ENCODE measurements at regions not wholly inside any gene's neighbourhood (a gene's known extent, or its start where the extent isn't known, plus 50 kb on each side); places are given as distances from the start of the nearest gene placed in this dataset.

DNA sequence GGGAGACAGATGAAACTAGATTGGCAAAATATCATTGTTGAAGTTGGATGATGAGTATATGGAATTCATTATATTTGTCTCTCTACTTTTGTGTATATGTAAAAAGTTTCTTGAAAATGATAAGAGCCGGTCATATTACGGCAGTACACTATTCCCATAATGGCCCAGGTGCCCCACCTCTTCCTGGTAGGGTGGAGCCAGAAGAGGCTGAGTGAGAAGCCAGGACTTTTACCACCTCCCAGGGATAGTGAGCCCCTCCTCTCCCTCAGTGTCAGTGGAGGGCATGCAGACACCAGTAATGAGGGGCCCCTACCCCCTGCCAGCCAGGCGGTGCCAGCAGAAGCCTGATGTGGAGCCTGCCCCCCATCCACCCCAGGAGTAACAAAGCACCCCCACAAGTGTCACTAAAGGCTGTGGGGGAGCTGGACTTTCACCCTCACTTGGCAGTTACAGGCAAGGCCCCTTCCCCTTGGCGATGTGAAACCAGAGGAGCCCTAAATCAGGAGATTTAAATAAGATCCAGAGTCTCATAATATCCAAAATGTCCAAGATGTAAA, 198.9 kb upstream of the RBBP8 start:
- Histone ChIP-seq H3K9me2 (ENCODE audit: insufficient read depth) (no peaks in the 10 kb centered on the region), H4K20me1 (ENCODE audit: insufficient read depth) (no peaks in the 10 kb centered on the region), H3K4me3 (replicated peaks in 1 of 2; ENCODE audit: low read depth in 1 of 2, low read length in 2 of 2) (no peak overlapping the region), H3K4me2 (ENCODE audit: low read length) (no peak overlapping the region), H3K9me3 (ENCODE audit: control insufficient read depth in 1 of 2, insufficient read depth in 1 of 2, low read depth in 1 of 2, low read length in 2 of 2) (no peaks in the 10 kb centered on the region), H2AFZ (ENCODE audit: low read depth, low read length, poor library complexity, severe bottlenecking) (no peak overlapping the region), H3K9ac (ENCODE audit: low read length) (no peak overlapping the region), H3K36me3 (ENCODE audit: control insufficient read depth in 1 of 2, insufficient read depth in 2 of 2, low read length in 2 of 2) (no peaks in the 10 kb centered on the region), H3K27me3 (ENCODE audit: insufficient read depth, low read length) (peaks cover 7% of the 10 kb centered on the region; the same call in 1 of the 2 replicates), H3K27ac (ENCODE audit: low read depth, low read length) (no peak overlapping the region), H3K79me2 (ENCODE audit: insufficient read depth, low read length) (no peaks in the 10 kb centered on the region), H3K4me1 (ENCODE audit: control insufficient read depth in 1 of 2, insufficient read depth in 2 of 2, low read length in 2 of 2) (no peaks in the 10 kb centered on the region)
- ChIA-PET RAD21 (ENCODE audit: low non-redundant PET in 1 of 2, low total read pairs in 2 of 2, uncharacterized antibody in 2 of 2, unreplicated experiment in 2 of 2) (no interaction called here), POLR2A (no interaction called here), CTCF (no interaction called here)
- intact Hi-C loops (cut with micrococcal nuclease), result no loop called here
- ATAC-seq (no peak), DNase-seq (ENCODE audit: low read depth, low spot score) (no peak)
- BruUV-seq (replicated peaks), result no TSS peak
- TF ChIP-seq, protein P1, sequence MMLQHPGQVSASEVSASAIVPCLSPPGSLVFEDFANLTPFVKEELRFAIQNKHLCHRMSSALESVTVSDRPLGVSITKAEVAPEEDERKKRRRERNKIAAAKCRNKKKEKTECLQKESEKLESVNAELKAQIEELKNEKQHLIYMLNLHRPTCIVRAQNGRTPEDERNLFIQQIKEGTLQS (IDR thresholded peaks at IDR 0.05), result no peak
- TF ChIP-seq JUND (IDR thresholded peaks at IDR 0.05) (no peak), EGR1 (IDR thresholded peaks at IDR 0.05; ENCODE audit: low read depth) (no peak), SP1 (IDR thresholded peaks at IDR 0.05; ENCODE audit: low read depth) (no peak), EZH2phosphoT487 (IDR thresholded peaks at IDR 0.05; ENCODE audit: borderline replicate concordance) (no peak), SRF (IDR thresholded peaks at IDR 0.05; ENCODE audit: low read depth) (no peak), ZNF274 (IDR thresholded peaks at IDR 0.05; ENCODE audit: low read depth, low read length) (no peak), EZH2 (IDR thresholded peaks at IDR 0.05) (no peak), POLR2A (IDR thresholded peaks at IDR 0.05; ENCODE audit: borderline replicate concordance, extremely low read depth, insufficient read depth, insufficient read length) (no peak), ZFX (IDR thresholded peaks at IDR 0.05) (no peak), SIN3A (IDR thresholded peaks at IDR 0.05; ENCODE audit: low read depth) (no peak), ELF1 (IDR thresholded peaks at IDR 0.05; ENCODE audit: borderline replicate concordance, low read depth) (no peak), TCF7L2 (IDR thresholded peaks at IDR 0.05; ENCODE audit: borderline replicate concordance, extremely low read depth, insufficient read depth, insufficient read length) (no peak), FOSL1 (IDR thresholded peaks at IDR 0.05; ENCODE audit: low read depth) (no peak)
- TF ChIP-seq, protein P2, sequence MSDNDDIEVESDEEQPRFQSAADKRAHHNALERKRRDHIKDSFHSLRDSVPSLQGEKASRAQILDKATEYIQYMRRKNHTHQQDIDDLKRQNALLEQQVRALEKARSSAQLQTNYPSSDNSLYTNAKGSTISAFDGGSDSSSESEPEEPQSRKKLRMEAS (IDR thresholded peaks at IDR 0.05), result no peak
- TF ChIP-seq, protein P3, sequence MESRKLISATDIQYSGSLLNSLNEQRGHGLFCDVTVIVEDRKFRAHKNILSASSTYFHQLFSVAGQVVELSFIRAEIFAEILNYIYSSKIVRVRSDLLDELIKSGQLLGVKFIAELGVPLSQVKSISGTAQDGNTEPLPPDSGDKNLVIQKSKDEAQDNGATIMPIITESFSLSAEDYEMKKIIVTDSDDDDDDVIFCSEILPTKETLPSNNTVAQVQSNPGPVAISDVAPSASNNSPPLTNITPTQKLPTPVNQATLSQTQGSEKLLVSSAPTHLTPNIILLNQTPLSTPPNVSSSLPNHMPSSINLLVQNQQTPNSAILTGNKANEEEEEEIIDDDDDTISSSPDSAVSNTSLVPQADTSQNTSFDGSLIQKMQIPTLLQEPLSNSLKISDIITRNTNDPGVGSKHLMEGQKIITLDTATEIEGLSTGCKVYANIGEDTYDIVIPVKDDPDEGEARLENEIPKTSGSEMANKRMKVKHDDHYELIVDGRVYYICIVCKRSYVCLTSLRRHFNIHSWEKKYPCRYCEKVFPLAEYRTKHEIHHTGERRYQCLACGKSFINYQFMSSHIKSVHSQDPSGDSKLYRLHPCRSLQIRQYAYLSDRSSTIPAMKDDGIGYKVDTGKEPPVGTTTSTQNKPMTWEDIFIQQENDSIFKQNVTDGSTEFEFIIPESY (IDR thresholded peaks at IDR 0.05; ENCODE audit: extremely low read depth, insufficient replicate concordance, low read length), result no peak
- TF ChIP-seq, protein P4, sequence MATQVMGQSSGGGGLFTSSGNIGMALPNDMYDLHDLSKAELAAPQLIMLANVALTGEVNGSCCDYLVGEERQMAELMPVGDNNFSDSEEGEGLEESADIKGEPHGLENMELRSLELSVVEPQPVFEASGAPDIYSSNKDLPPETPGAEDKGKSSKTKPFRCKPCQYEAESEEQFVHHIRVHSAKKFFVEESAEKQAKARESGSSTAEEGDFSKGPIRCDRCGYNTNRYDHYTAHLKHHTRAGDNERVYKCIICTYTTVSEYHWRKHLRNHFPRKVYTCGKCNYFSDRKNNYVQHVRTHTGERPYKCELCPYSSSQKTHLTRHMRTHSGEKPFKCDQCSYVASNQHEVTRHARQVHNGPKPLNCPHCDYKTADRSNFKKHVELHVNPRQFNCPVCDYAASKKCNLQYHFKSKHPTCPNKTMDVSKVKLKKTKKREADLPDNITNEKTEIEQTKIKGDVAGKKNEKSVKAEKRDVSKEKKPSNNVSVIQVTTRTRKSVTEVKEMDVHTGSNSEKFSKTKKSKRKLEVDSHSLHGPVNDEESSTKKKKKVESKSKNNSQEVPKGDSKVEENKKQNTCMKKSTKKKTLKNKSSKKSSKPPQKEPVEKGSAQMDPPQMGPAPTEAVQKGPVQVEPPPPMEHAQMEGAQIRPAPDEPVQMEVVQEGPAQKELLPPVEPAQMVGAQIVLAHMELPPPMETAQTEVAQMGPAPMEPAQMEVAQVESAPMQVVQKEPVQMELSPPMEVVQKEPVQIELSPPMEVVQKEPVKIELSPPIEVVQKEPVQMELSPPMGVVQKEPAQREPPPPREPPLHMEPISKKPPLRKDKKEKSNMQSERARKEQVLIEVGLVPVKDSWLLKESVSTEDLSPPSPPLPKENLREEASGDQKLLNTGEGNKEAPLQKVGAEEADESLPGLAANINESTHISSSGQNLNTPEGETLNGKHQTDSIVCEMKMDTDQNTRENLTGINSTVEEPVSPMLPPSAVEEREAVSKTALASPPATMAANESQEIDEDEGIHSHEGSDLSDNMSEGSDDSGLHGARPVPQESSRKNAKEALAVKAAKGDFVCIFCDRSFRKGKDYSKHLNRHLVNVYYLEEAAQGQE (IDR thresholded peaks at IDR 0.05; ENCODE audit: low read depth), result no peak
- TF ChIP-seq, protein P5, sequence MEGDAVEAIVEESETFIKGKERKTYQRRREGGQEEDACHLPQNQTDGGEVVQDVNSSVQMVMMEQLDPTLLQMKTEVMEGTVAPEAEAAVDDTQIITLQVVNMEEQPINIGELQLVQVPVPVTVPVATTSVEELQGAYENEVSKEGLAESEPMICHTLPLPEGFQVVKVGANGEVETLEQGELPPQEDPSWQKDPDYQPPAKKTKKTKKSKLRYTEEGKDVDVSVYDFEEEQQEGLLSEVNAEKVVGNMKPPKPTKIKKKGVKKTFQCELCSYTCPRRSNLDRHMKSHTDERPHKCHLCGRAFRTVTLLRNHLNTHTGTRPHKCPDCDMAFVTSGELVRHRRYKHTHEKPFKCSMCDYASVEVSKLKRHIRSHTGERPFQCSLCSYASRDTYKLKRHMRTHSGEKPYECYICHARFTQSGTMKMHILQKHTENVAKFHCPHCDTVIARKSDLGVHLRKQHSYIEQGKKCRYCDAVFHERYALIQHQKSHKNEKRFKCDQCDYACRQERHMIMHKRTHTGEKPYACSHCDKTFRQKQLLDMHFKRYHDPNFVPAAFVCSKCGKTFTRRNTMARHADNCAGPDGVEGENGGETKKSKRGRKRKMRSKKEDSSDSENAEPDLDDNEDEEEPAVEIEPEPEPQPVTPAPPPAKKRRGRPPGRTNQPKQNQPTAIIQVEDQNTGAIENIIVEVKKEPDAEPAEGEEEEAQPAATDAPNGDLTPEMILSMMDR (IDR thresholded peaks at IDR 0.05 in 2 of 3, conservative IDR thresholded peaks at IDR 0.05 in 1 of 3; ENCODE audit: borderline replicate concordance in 1 of 3, insufficient read depth in 1 of 3, low read depth in 2 of 3, low read length in 2 of 3), result no peak

All from HCT116 (cell line).